Hepatocyte (in vitro differentiated cells): ENCODE measurements at regions not wholly inside any gene's neighbourhood (a gene's known extent, or its start where the extent isn't known, plus 50 kb on each side); places are given as distances from the start of the nearest gene placed in this dataset.

ENCODE experiments used
- DNase-seq: peaks from one replicate; pipeline ENCODE4 v3.0.0-alpha.2; 2016; ENCODE audit warnings: low spot score
- H2AFZ ChIP-seq: fragments of 200-600 bp; sonication (generic); 2 replicates; pipeline ENCODE4 v1.6.0; 2016; ENCODE audit warnings: antibody characterized with exemption, mild to moderate bottlenecking
- H3K27ac ChIP-seq: fragments of 200-600 bp; sonication (generic); 2 replicates; pipeline ENCODE4 v1.5.1; 2016; ENCODE audit warnings: mild to moderate bottlenecking
- H3K27me3 ChIP-seq: fragments of 200-600 bp; sonication (generic); 2 replicates; pipeline ENCODE4 v1.6.1; 2016
- H3K36me3 ChIP-seq: fragments of 200-600 bp; sonication (generic); replicated peaks from 2 replicates; pipeline ENCODE4 v1.5.1; 2016; ENCODE audit warnings: low read depth; ENCODE audit not compliant: insufficient read depth
- H3K4me1 ChIP-seq: fragments of 200-600 bp; sonication (generic); 2 replicates; pipeline ENCODE4 v1.5.1; 2016; ENCODE audit warnings: mild to moderate bottlenecking, moderate library complexity; ENCODE audit not compliant: insufficient read depth
- H3K4me2 ChIP-seq: fragments of 200-600 bp; sonication (generic); 2 replicates; pipeline ENCODE4 v1.6.0; 2016
- H3K4me3 ChIP-seq: fragments of 200-600 bp; sonication (generic); 2 replicates; pipeline ENCODE4 v1.5.1; 2016; ENCODE audit warnings: mild to moderate bottlenecking
- H3K79me2 ChIP-seq: fragments of 200-600 bp; sonication (generic); 2 replicates; pipeline ENCODE4 v1.6.0; 2017; ENCODE audit warnings: mild to moderate bottlenecking
- H3K9me2 ChIP-seq: fragments of 200-600 bp; sonication (generic); replicated peaks from 2 replicates; pipeline ENCODE4 v1.6.0; 2017; ENCODE audit warnings: mild to moderate bottlenecking; ENCODE audit not compliant: insufficient read depth
- H3K9me3 ChIP-seq: fragments of 200-600 bp; sonication (generic); 2 replicates; pipeline ENCODE4 v1.5.1; 2016; ENCODE audit warnings: low read depth, mild to moderate bottlenecking
- H4K20me1 ChIP-seq: fragments of 200-600 bp; sonication (generic); 2 replicates; pipeline ENCODE4 v1.6.0; 2016; ENCODE audit warnings: mild to moderate bottlenecking; ENCODE audit not compliant: insufficient read depth, poor library complexity, severe bottlenecking
- CTCF ChIP-seq: fragments of 200-600 bp; sonication (generic); IDR thresholded peaks from 2 replicates; pipeline ENCODE4 v1.5.1; 2016; ENCODE audit warnings: antibody characterized with exemption, mild to moderate bottlenecking; ENCODE audit not compliant: poor library complexity
- EZH2 ChIP-seq: fragments of 200-600 bp; sonication (generic); IDR thresholded peaks from 2 replicates; pipeline ENCODE4 v1.6.1; 2016; ENCODE audit warnings: antibody characterized with exemption, mild to moderate bottlenecking, borderline replicate concordance
- EZH2phosphoT487 ChIP-seq: fragments of 200-600 bp; sonication (generic); IDR thresholded peaks from one replicate; pipeline ENCODE4 v1.6.1; 2018; ENCODE audit warnings: antibody characterized with exemption, mild to moderate bottlenecking, low read depth, moderate library complexity; ENCODE audit not compliant: unreplicated experiment, severe bottlenecking
- WGBS: methylation state at CpG from one replicate; pipeline ENCODE4 v1.1.6; 2016; ENCODE audit warnings: low lambda C conversion rate; ENCODE audit errors: missing lambda C conversion rate; 5-methylcytosine and 5-hydroxymethylcytosine counted together

GRCh38 chr9:7520396-7520795 is 279.2 kb downstream of the DMAC1 start:
- Histone ChIP-seq H3K4me3 (no peak overlapping the region), H3K79me2 (no peaks in the 10 kb centered on the region), H2AFZ (no peak overlapping the region), H3K27me3 (no peaks in the 10 kb centered on the region), H3K27ac (peak overlapping the region; percentile 9), H3K4me2 (no peak overlapping the region), H3K36me3 (no peaks in the 10 kb centered on the region), H3K9me3 (no peaks in the 10 kb centered on the region), H3K9me2 (no peaks in the 10 kb centered on the region), H4K20me1 (no peaks in the 10 kb centered on the region), H3K4me1 (peaks cover 4% of the 10 kb centered on the region)
- no peak for DNase-seq
- 79% methylated on average over 5 of the region's 5 CpGs for WGBS
- no peak for TF ChIP-seq CTCF
- TF ChIP-seq EZH2phosphoT487 = no peak
- TF ChIP-seq EZH2 = no peak

- no peak for DNase-seq
- Histone ChIP-seq H3K27ac (no peak overlapping the region), H2AFZ (no peak overlapping the region), H4K20me1 (no peaks in the 10 kb centered on the region), H3K9me2 (no peaks in the 10 kb centered on the region), H3K4me1 (no peaks in the 10 kb centered on the region), H3K9me3 (no peaks in the 10 kb centered on the region), H3K36me3 (no peaks in the 10 kb centered on the region), H3K4me2 (no peak overlapping the region), H3K4me3 (no peak overlapping the region), H3K27me3 (no peaks in the 10 kb centered on the region), H3K79me2 (no peaks in the 10 kb centered on the region)
- TF ChIP-seq EZH2phosphoT487 (no peak), CTCF (no peak), EZH2 (no peak)
- 86% methylated on average over 2 of the region's 2 CpGs for WGBS
Measured at GRCh38 chr9:7516376-7516775, 283.2 kb downstream of the DMAC1 start.

GRCh38 chr9:7510199-7510598 is 289.4 kb downstream of the DMAC1 start:
- no peaks in the 10 kb centered on the region for H3K4me1 ChIP-seq
- DNase-seq = no peak
- H3K79me2 ChIP-seq = no peaks in the 10 kb centered on the region
- H3K9me2 ChIP-seq = no peaks in the 10 kb centered on the region
- H3K27ac ChIP-seq = no peak overlapping the region
- no peak overlapping the region for H3K4me3 ChIP-seq
- H3K36me3 ChIP-seq = no peaks in the 10 kb centered on the region
- peak overlapping the region; percentile 27 for H2AFZ ChIP-seq
- WGBS = 58% methylated on average over 7 of the region's 7 CpGs
- H3K9me3 ChIP-seq = no peaks in the 10 kb centered on the region
- no peaks in the 10 kb centered on the region for H4K20me1 ChIP-seq
- TF ChIP-seq EZH2 (no peak), CTCF (no peak), EZH2phosphoT487 (no peak)
- no peak overlapping the region for H3K4me2 ChIP-seq
- H3K27me3 ChIP-seq = no peaks in the 10 kb centered on the region

- Histone ChIP-seq H3K9me2 (no peaks in the 10 kb centered on the region), H3K4me1 (no peaks in the 10 kb centered on the region), H3K4me2 (no peak overlapping the region), H2AFZ (peak overlapping the region; percentile 27), H4K20me1 (no peaks in the 10 kb centered on the region), H3K9me3 (no peaks in the 10 kb centered on the region), H3K79me2 (no peaks in the 10 kb centered on the region), H3K27me3 (no peaks in the 10 kb centered on the region), H3K27ac (no peak overlapping the region), H3K4me3 (no peak overlapping the region), H3K36me3 (no peaks in the 10 kb centered on the region)
- no peak for DNase-seq
- 86% methylated on average over 7 of the region's 7 CpGs for WGBS
- TF ChIP-seq CTCF = no peak
- no peak for TF ChIP-seq EZH2phosphoT487
- no peak for TF ChIP-seq EZH2
Measured at GRCh38 chr9:7509576-7510145, 289.9 kb downstream of the DMAC1 start.
